Liver (tissue), 8 donors: ENCODE measurements at regions not wholly inside any gene's neighbourhood (a gene's known extent, or its start where the extent isn't known, plus 50 kb on each side); places are given as distances from the start of the nearest gene placed in this dataset.

Experiments
- DNase-seq: peaks from one replicate; pipeline ENCODE4 v3.0.0-alpha.2; 2017; ENCODE audit warnings: low spot score
- H3K27ac ChIP-seq, 2 donors: one replicate each; pipeline ENCODE4 v1.7.0; 2013; ENCODE audit warnings: inconsistent platforms in 2 of 2, low read length in 2 of 2, control low read depth in 1 of 2, low read depth in 1 of 2, mild to moderate bottlenecking in 1 of 2
- H3K27me3 ChIP-seq, 4 donors: one replicate each; pipeline versions ENCODE4 v1.6.1 to v1.7.0; 2013; ENCODE audit warnings: low read length in 3 of 4, inconsistent platforms in 1 of 4, mild to moderate bottlenecking in 1 of 4, moderate library complexity in 1 of 4; ENCODE audit not compliant: control insufficient read depth in 4 of 4, insufficient read depth in 4 of 4
- H3K36me3 ChIP-seq, 4 donors: one replicate each; pipeline versions ENCODE4 v1.6.1 to v1.7.0; 2013; ENCODE audit warnings: low read length in 3 of 4, mild to moderate bottlenecking in 3 of 4, low read depth in 1 of 4, moderate library complexity in 1 of 4; ENCODE audit not compliant: control insufficient read depth in 4 of 4, insufficient read depth in 3 of 4
- H3K4me1 ChIP-seq, 4 donors: one replicate each; pipeline versions ENCODE4 v1.6.1 to v1.7.0; 2013; ENCODE audit warnings: low read length in 3 of 4, mild to moderate bottlenecking in 3 of 4, moderate library complexity in 1 of 4; ENCODE audit not compliant: control insufficient read depth in 4 of 4, insufficient read depth in 4 of 4
- H3K4me3 ChIP-seq, 3 donors: one replicate each; pipeline versions ENCODE4 v1.6.1 to v1.7.0; 2013; ENCODE audit warnings: low read length in 3 of 3, control low read depth in 1 of 3, low read depth in 1 of 3, mild to moderate bottlenecking in 1 of 3
- H3K9ac ChIP-seq, 2 donors: one replicate each; pipeline ENCODE4 v1.7.0; 2013; ENCODE audit warnings: low read length in 2 of 2, mild to moderate bottlenecking in 2 of 2, moderate library complexity in 2 of 2, control low read depth in 1 of 2, low read depth in 1 of 2
- H3K9me3 ChIP-seq, 4 donors: one replicate each; pipeline versions ENCODE4 v1.6.1 to v1.7.0; 2013; ENCODE audit warnings: low read length in 3 of 4; ENCODE audit not compliant: control insufficient read depth in 4 of 4
- ATF3 ChIP-seq: IDR thresholded peaks from 2 replicates; pipeline ENCODE4 v1.6.1; 2016; ENCODE audit warnings: antibody characterized with exemption
- CTCF ChIP-seq: fragments of 150-350 bp; IDR thresholded peaks from 2 replicates; pipeline ENCODE4 v1.5.1; 2017; ENCODE audit warnings: improper control_type of control experiment, low read depth, low read length; ENCODE audit not compliant: missing input control
- EGR1 ChIP-seq, 2 donors: IDR thresholded peaks; 2 replicates each; pipeline ENCODE4 v1.6.1; 2016 to 2018; ENCODE audit warnings: antibody characterized with exemption in 2 of 2, low read depth in 2 of 2
- FOXA1 ChIP-seq: IDR thresholded peaks from 2 replicates; pipeline ENCODE4 v1.6.1; 2016; ENCODE audit warnings: antibody characterized with exemption
- FOXA2 ChIP-seq: IDR thresholded peaks from 2 replicates; pipeline ENCODE4 v1.6.1; 2016; ENCODE audit warnings: antibody characterized with exemption
- GABPA ChIP-seq, 2 donors: IDR thresholded peaks in 1 of 2; conservative IDR thresholded peaks in 1 of 2; 2 replicates each; pipeline ENCODE4 v1.6.1; 2016; ENCODE audit warnings: antibody characterized with exemption in 2 of 2, mild to moderate bottlenecking in 1 of 2, moderate library complexity in 1 of 2
- HNF4A ChIP-seq, 2 donors: conservative IDR thresholded peaks; 2 replicates each; pipeline ENCODE4 v1.6.1; 2016; ENCODE audit warnings: antibody characterized with exemption in 2 of 2, mild to moderate bottlenecking in 2 of 2
- HNF4G ChIP-seq: IDR thresholded peaks from 2 replicates; pipeline ENCODE4 v1.6.1; 2016; ENCODE audit warnings: antibody characterized with exemption
- JUND ChIP-seq, 2 donors: IDR thresholded peaks; 2 replicates each; pipeline ENCODE4 v1.6.1; 2016; ENCODE audit warnings: antibody characterized with exemption in 2 of 2
- MAX ChIP-seq: IDR thresholded peaks from 2 replicates; pipeline ENCODE4 v1.6.1; 2016; ENCODE audit warnings: antibody characterized with exemption
- NR2F2 ChIP-seq: IDR thresholded peaks from 2 replicates; pipeline ENCODE4 v1.6.1; 2016; ENCODE audit warnings: antibody characterized with exemption
- RAD21 ChIP-seq, 2 donors: IDR thresholded peaks; 2 replicates each; pipeline ENCODE4 v1.6.1; 2016; ENCODE audit warnings: antibody characterized with exemption in 2 of 2, mild to moderate bottlenecking in 2 of 2
- RXRA ChIP-seq, 2 donors: IDR thresholded peaks; 2 replicates each; pipeline ENCODE4 v1.6.1; 2017 to 2018; ENCODE audit warnings: antibody characterized with exemption in 2 of 2, mild to moderate bottlenecking in 1 of 2
- SP1 ChIP-seq: IDR thresholded peaks from 2 replicates; pipeline ENCODE4 v1.6.1; 2018; ENCODE audit warnings: antibody characterized with exemption, mild to moderate bottlenecking
- TAF1 ChIP-seq: conservative IDR thresholded peaks from 2 replicates; pipeline ENCODE4 v1.6.1; 2016; ENCODE audit warnings: antibody characterized with exemption, mild to moderate bottlenecking
- YY1 ChIP-seq: IDR thresholded peaks from 2 replicates; pipeline ENCODE4 v1.6.1; 2016; ENCODE audit warnings: antibody characterized with exemption, mild to moderate bottlenecking
- ZBTB33 ChIP-seq: IDR thresholded peaks from 2 replicates; pipeline ENCODE4 v1.6.1; 2016; ENCODE audit warnings: antibody characterized with exemption
- WGBS: extraction: QIAGEN DNeasy Blood & Tissue Kit; methylation state at CpG from one replicate; pipeline ENCODE4 v1.1.7; 2013; 5-methylcytosine and 5-hydroxymethylcytosine counted together
- donor health status: healthy.
- donor health status: healthy.
- donor health status: healthy.
- donor health status: healthy.
- donor health status: healthy.

GRCh38 chr10:57917019-57917418 lies 350.7 kb downstream of the IPMK start:
- Histone ChIP-seq H3K4me1 (no peaks in the 10 kb centered on the region), H3K9ac (no peak overlapping the region), H3K4me3 (no peak overlapping the region), H3K27ac (no peak overlapping the region), H3K27me3 (no peaks in the 10 kb centered on the region), H3K9me3 (no peaks in the 10 kb centered on the region), H3K36me3 (no peaks in the 10 kb centered on the region)
- TF ChIP-seq JUND (IDR thresholded peaks at IDR 0.05) = no peak
- no peak for TF ChIP-seq TAF1
- TF ChIP-seq FOXA2 = no peak
- no peak for TF ChIP-seq ATF3
- no peak for TF ChIP-seq NR2F2
- TF ChIP-seq ZBTB33 = no peak
- DNase-seq = no peak

- WGBS = 87% methylated on average over 2 of the region's 2 CpGs
- TF ChIP-seq NR2F2 (no peak), RAD21 (IDR thresholded peaks at IDR 0.05) (no peak), ZBTB33 (no peak), EGR1 (IDR thresholded peaks at IDR 0.05; ENCODE audit: low read depth in 2 of 2) (no peak), SP1 (no peak), FOXA1 (no peak), JUND (IDR thresholded peaks at IDR 0.05) (no peak), GABPA (IDR thresholded peaks at IDR 0.05 in 1 of 2, conservative IDR thresholded peaks at IDR 0.05 in 1 of 2) (no peak), MAX (no peak), FOXA2 (no peak)
- H3K36me3 ChIP-seq = no peaks in the 10 kb centered on the region
- no peak overlapping the region for H3K4me3 ChIP-seq
- DNase-seq = no peak
- H3K9me3 ChIP-seq = peaks cover 0 to 3% (median under 1%) of the 10 kb centered on the region in 4 donors
- H3K9ac ChIP-seq = no peak overlapping the region
- H3K4me1 ChIP-seq = no peaks in the 10 kb centered on the region
- H3K27me3 ChIP-seq = no peaks in the 10 kb centered on the region
- no peak overlapping the region for H3K27ac ChIP-seq
Observed at GRCh38 chr10:57905861-57906260, 361.8 kb downstream of the IPMK start.

- DNase-seq = no peak
- H3K27ac ChIP-seq = no peak overlapping the region
- H3K9ac ChIP-seq = no peak overlapping the region
- no peak overlapping the region for H3K4me3 ChIP-seq
- H3K27me3 ChIP-seq = no peaks in the 10 kb centered on the region
- H3K36me3 ChIP-seq = no peaks in the 10 kb centered on the region
- peaks cover 0 to 3% (median under 1%) of the 10 kb centered on the region in 4 donors for H3K9me3 ChIP-seq
- H3K4me1 ChIP-seq = no peaks in the 10 kb centered on the region
- WGBS = 93% methylated on average over 2 of the region's 2 CpGs
- TF ChIP-seq EGR1 (IDR thresholded peaks at IDR 0.05; ENCODE audit: low read depth in 2 of 2) (no peak), FOXA2 (no peak), YY1 (no peak), HNF4G (no peak), HNF4A (conservative IDR thresholded peaks at IDR 0.05) (no peak), NR2F2 (no peak), SP1 (no peak), CTCF (no peak), FOXA1 (no peak), ATF3 (no peak), MAX (no peak), ZBTB33 (no peak), RXRA (IDR thresholded peaks at IDR 0.05) (no peak), TAF1 (no peak), JUND (IDR thresholded peaks at IDR 0.05) (no peak)
Observed at GRCh38 chr10:57905010-57905409, 362.7 kb downstream of the IPMK start.
